ENCODE measurements at regions not wholly inside any gene's neighbourhood (a gene's known extent, or its start where the extent isn't known, plus 50 kb on each side); places are given as distances from the start of the nearest gene placed in this dataset.
A peak's percentile ranks its signal among the peaks of the same experiment; 100 is the strongest.

- Histone ChIP-seq H3K9me1 (ENCODE audit: insufficient read depth, low read length) (no peaks in the 10 kb centered on the region; the same call in 1 of the 2 replicates), H2AK9ac (replicated peaks; ENCODE audit: low read depth, low read length, poor library complexity) (no peak overlapping the region), H3K27ac (ENCODE audit: insufficient read depth, low read length) (no peak overlapping the region), H3K4me3 (ENCODE audit: insufficient read depth, low read depth, low read length) (no peak overlapping the region), H3K79me1 (ENCODE audit: low read depth in 1 of 2, low read length in 2 of 2) (peaks cover 0 to 8% of the 10 kb centered on the region in 2 experiments; a peak in 1 of 4 replicates), H3K23ac (ENCODE audit: low read depth, low read length) (no peak overlapping the region), H3K9ac (ENCODE audit: low read depth, low read length) (no peak overlapping the region), H3K56ac (ENCODE audit: extremely low read depth, insufficient read depth, low read length) (no peak overlapping the region), H4K91ac (ENCODE audit: insufficient read depth, low read depth, low read length) (no peak overlapping the region), H4K8ac (ENCODE audit: low read depth in 2 of 2, low read length in 2 of 2) (no peak overlapping the region), H3K4ac (ENCODE audit: low read depth, low read length) (no peak overlapping the region), H3K4me2 (ENCODE audit: low read depth, low read length) (no peak overlapping the region), H2BK120ac (ENCODE audit: low read depth, low read length) (no peak overlapping the region), H3K4me1 (ENCODE audit: control insufficient read depth, insufficient read depth, low read length) (no peaks in the 10 kb centered on the region), H2AFZ (replicated peaks; ENCODE audit: low read length, poor library complexity) (no peak overlapping the region), H3K14ac (replicated peaks; ENCODE audit: low read depth, low read length) (no peak overlapping the region), H3K36me3 (ENCODE audit: control insufficient read depth, insufficient read depth, low read length) (no peaks in the 10 kb centered on the region), H2BK15ac (ENCODE audit: low read depth, low read length) (no peak overlapping the region), H3K27me3 (ENCODE audit: control insufficient read depth, insufficient read depth, low read length) (0 out of 2 replicates have a peak, but pooled peaks cover 1% of the 10 kb centered on the region), H3K18ac (ENCODE audit: low read depth, low read length) (no peak overlapping the region), H2BK20ac (ENCODE audit: low read depth, low read length) (no peak overlapping the region), H2AK5ac (ENCODE audit: low read depth, low read length) (0 out of 2 replicates have a peak overlapping the region, but pooled peaks have one; percentile 24), H2BK5ac (ENCODE audit: low read depth, low read length, poor library complexity, severe bottlenecking) (no peak overlapping the region), H4K20me1 (ENCODE audit: insufficient read depth, low read length) (no peaks in the 10 kb centered on the region), H3K9me3 (ENCODE audit: control insufficient read depth, insufficient read depth, low read length) (no peaks in the 10 kb centered on the region), H4K5ac (ENCODE audit: low read depth, low read length) (no peak overlapping the region)
- BruUV-seq (replicated peaks) = TSS peak; percentile 24
- in situ Hi-C loops (cut with MboI; ENCODE audit: low sequenced_read_pairs) (no loop called here), intact Hi-C loops (cut with micrococcal nuclease) (no loop called here), dilution Hi-C loops (cut with HindIII; ENCODE audit: low sequenced_read_pairs, unreplicated experiment) (no loop called here)
- ATAC-seq (ENCODE audit: low read depth) (no peak), DNase-seq (no peak)
- CTCF ChIA-PET = no interaction called here
- POLR2A ChIA-PET (ENCODE audit: unreplicated experiment) = no interaction called here
- TF ChIP-seq ELK1 (IDR thresholded peaks at IDR 0.05; ENCODE audit: borderline replicate concordance, low read depth, low read length) (no peak), USF2 (IDR thresholded peaks at IDR 0.05; ENCODE audit: low read depth, low read length) (no peak), NFE2L2 (IDR thresholded peaks at IDR 0.05; ENCODE audit: low read depth, low read length) (no peak), MAFK (IDR thresholded peaks at IDR 0.05; ENCODE audit: low read depth, low read length) (no peak), CTCF (conservative IDR thresholded peaks at IDR 0.05; ENCODE audit: low read depth, low read length) (no peak), BHLHE40 (IDR thresholded peaks at IDR 0.05; ENCODE audit: low read depth, low read length) (no peak), FOS (IDR thresholded peaks at IDR 0.05; ENCODE audit: low read depth, low read length) (no peak), POLR2A (IDR thresholded peaks at IDR 0.05; ENCODE audit: low read depth, low read length) (no peak), RFX5 (IDR thresholded peaks at IDR 0.05; ENCODE audit: low read depth, low read length) (no peak), MAZ (IDR thresholded peaks at IDR 0.05; ENCODE audit: borderline replicate concordance, low read depth, low read length) (no peak), MXI1 (IDR thresholded peaks at IDR 0.05; ENCODE audit: borderline replicate concordance, low read depth, low read length) (no peak), RCOR1 (IDR thresholded peaks at IDR 0.05; ENCODE audit: insufficient replicate concordance, low read length) (no peak), CEBPB (IDR thresholded peaks at IDR 0.05; ENCODE audit: low read depth, low read length) (no peak), CHD1 (IDR thresholded peaks at IDR 0.05; ENCODE audit: low read depth, low read length) (no peak), RAD21 (IDR thresholded peaks at IDR 0.05; ENCODE audit: low read length) (no peak), SMC3 (IDR thresholded peaks at IDR 0.05; ENCODE audit: low read depth, low read length) (no peak)
These were observed 114.7 kb downstream of the SOX4 start for GRCh38 chr6:21708320-21708580.
